K562 (cell line): ENCODE measurements at regions not wholly inside any gene's neighbourhood (a gene's known extent, or its start where the extent isn't known, plus 50 kb on each side); places are given as distances from the start of the nearest gene placed in this dataset.

Experiments used
- ATAC-seq: fragments of 200-7000 bp; cut with Tn5 transposase; 3 replicates; pipeline ENCODE4 v1.9.1; 2020; ENCODE audit warnings: moderate library complexity
- BruUV-seq: library from RNA; stranded (reverse); fragments of 400-500 nt; replicated peaks from 2 replicates; lab custom pipeline; 2021; lab: Mats Ljungman, UMichigan
- CTCF ChIA-PET: fragments of 300-600 bp; formaldehyde crosslinking; extraction: SDS; loops from one replicate; lab custom pipeline; 2021; ENCODE audit warnings: low intra/inter-chr PET ratio; lab: Yijun Ruan, JAX
- POLR2A ChIA-PET: fragments of 300-600, 350-650 bp; sonication (Branson Sonifier 250); formaldehyde crosslinking; extraction: SDS; loops from one replicate; lab custom pipeline; 2021; ENCODE audit warnings: antibody characterized with exemption, inconsistent platforms; lab: Yijun Ruan, JAX
- DNase-seq, 4 experiments: peaks; one replicate each; pipeline versions ENCODE4 v3.0.0 to v3.0.0-alpha.2; 2011 to 2018; ENCODE audit warnings: low spot score in 3 of 4, mixed read lengths in 3 of 4; ENCODE audit errors: extremely low read depth in 1 of 4
- FAIRE-seq: peaks from 2 replicates; lab custom pipeline; 2011; peaks lifted over from hg19 to GRCh38; lab: Jason Lieb, UNC
- H2AFZ ChIP-seq: 2 replicates; pipeline ENCODE4 v1.6.0; 2011; ENCODE audit warnings: low read depth, low read length, control low read depth, inconsistent platforms
- H3K27ac ChIP-seq: fragments of 200-600 bp; 3 replicates; pipeline ENCODE4 v1.8.0; 2011; ENCODE audit warnings: low read depth, mild to moderate bottlenecking, control low read depth, inconsistent platforms, low read length, moderate library complexity, mixed read lengths; ENCODE audit errors: extremely low read depth
- H3K27me3 ChIP-seq, 2 experiments: fragments of 300-600 bp in 1 of 2; 2 replicates in 1 of 2; 3 replicates in 1 of 2; pipeline versions ENCODE4 v1.6.0 to v1.8.0; 2011; ENCODE audit warnings: inconsistent platforms in 2 of 2, low read length in 2 of 2, mild to moderate bottlenecking in 1 of 2, mixed read lengths in 1 of 2, moderate library complexity in 1 of 2; ENCODE audit not compliant: control insufficient read depth in 2 of 2, insufficient read depth in 2 of 2
- H3K36me3 ChIP-seq: fragments of 300-600 bp; 3 replicates; pipeline ENCODE4 v1.8.0; 2011; ENCODE audit warnings: mild to moderate bottlenecking, low read length, inconsistent platforms; ENCODE audit not compliant: control insufficient read depth, insufficient read depth
- H3K4me1 ChIP-seq, 2 experiments: fragments of 200-600 bp in 1 of 2; replicated peaks in 1 of 2; 2 replicates in 1 of 2; 3 replicates in 1 of 2; pipeline versions ENCODE4 v1.5.1 to v1.8.0; 2011; ENCODE audit warnings: inconsistent platforms in 2 of 2, low read length in 2 of 2, mild to moderate bottlenecking in 1 of 2, mixed read lengths in 1 of 2, moderate library complexity in 1 of 2; ENCODE audit not compliant: control insufficient read depth in 2 of 2, insufficient read depth in 2 of 2
- H3K4me2 ChIP-seq: 2 replicates; pipeline ENCODE4 v1.6.1; 2011; ENCODE audit warnings: low read length, control low read depth, inconsistent platforms, mixed read lengths; ENCODE audit not compliant: insufficient read depth
- H3K4me3 ChIP-seq: fragments of 200-600 bp; sonication (generic), shearing (Covaris generic); 2 replicates; pipeline ENCODE4 v1.5.1; 2016; ENCODE audit warnings: control low read depth, inconsistent platforms
- H3K79me2 ChIP-seq: fragments of 200-600 bp; 3 replicates; pipeline ENCODE4 v1.8.0; 2011; ENCODE audit warnings: low read length, inconsistent platforms; ENCODE audit not compliant: control insufficient read depth, insufficient read depth
- H3K9ac ChIP-seq, 2 experiments: 2 replicates each; pipeline versions ENCODE4 v1.6.0 to v1.6.1; 2011; ENCODE audit warnings: low read depth in 2 of 2, low read length in 2 of 2, control low read depth in 1 of 2, inconsistent platforms in 1 of 2, mild to moderate bottlenecking in 1 of 2, mixed read lengths in 1 of 2; ENCODE audit not compliant: insufficient read depth in 1 of 2
- H3K9me1 ChIP-seq: one replicate; pipeline ENCODE4 v1.6.0; 2011; ENCODE audit warnings: inconsistent platforms, mild to moderate bottlenecking, low read length, moderate library complexity; ENCODE audit not compliant: control insufficient read depth, insufficient read depth
- H3K9me3 ChIP-seq: replicated peaks from 2 replicates; pipeline ENCODE4 v1.5.1; 2011; ENCODE audit warnings: low read depth, low read length, inconsistent platforms; ENCODE audit not compliant: control insufficient read depth, insufficient read depth
- H4K20me1 ChIP-seq: replicated peaks from 2 replicates; pipeline ENCODE4 v1.6.1; 2011; ENCODE audit warnings: low read length, inconsistent platforms, mixed read lengths; ENCODE audit not compliant: control insufficient read depth, insufficient read depth
- CBFA2T3 ChIP-seq: fragments of 450-650 bp; IDR thresholded peaks from 2 replicates; pipeline ENCODE4 v1.6.1; 2017
- HNRNPK ChIP-seq: fragments of 200-400 bp; formaldehyde crosslinking; IDR thresholded peaks from one replicate; pipeline ENCODE4 v1.6.1; 2018; ENCODE audit warnings: mild to moderate bottlenecking, low read depth, low read length; ENCODE audit not compliant: poor library complexity, severe bottlenecking
- HNRNPLL ChIP-seq: fragments of 200-400 bp; formaldehyde crosslinking; IDR thresholded peaks from 2 replicates; pipeline ENCODE4 v1.6.1; 2017; ENCODE audit warnings: low read length, low read depth, mild to moderate bottlenecking; ENCODE audit not compliant: poor library complexity, severe bottlenecking
- ILF3 ChIP-seq: fragments of 450-650 bp; IDR thresholded peaks from 2 replicates; pipeline ENCODE4 v1.6.1; 2018; ENCODE audit warnings: antibody characterized with exemption, mild to moderate bottlenecking, moderate library complexity, borderline replicate concordance
- POLR2A ChIP-seq: fragments of 450-650 bp; conservative IDR thresholded peaks from 2 replicates; pipeline ENCODE4 v1.6.1; 2016
- RNF219 ChIP-seq: fragments of 250-450 bp; sonication (Bioruptor Pico); IDR thresholded peaks from 2 replicates; pipeline ENCODE4 v1.5.0; 2022; ENCODE audit warnings: mild to moderate bottlenecking
- SP2 ChIP-seq: IDR thresholded peaks from 2 replicates; pipeline ENCODE4 v1.6.1; 2011; ENCODE audit warnings: mild to moderate bottlenecking, low read depth, low read length, moderate library complexity; ENCODE audit not compliant: poor library complexity, severe bottlenecking; ENCODE audit errors: extremely low read depth
- ZNF316 ChIP-seq: fragments of 450-650 bp; IDR thresholded peaks from 2 replicates; pipeline ENCODE4 v1.6.1; 2016
- WGBS: fragments of 100-300 bp; shearing (Covaris generic); methylation state at CpG from one replicate; pipeline ENCODE4 v1.1.6; 2016; ENCODE audit warnings: low coverage, mixed read lengths; ENCODE audit not compliant: insufficient coverage; ENCODE audit errors: missing lambda C conversion rate; 5-methylcytosine and 5-hydroxymethylcytosine counted together
- in situ Hi-C: fragments of 300-500 bp; cut with MboI; formaldehyde crosslinking; loops from 4 replicates; pipeline ENCODE4 v1.15.0; 2018; ENCODE audit warnings: inconsistent platforms, mixed read lengths
- intact Hi-C: fragments of 100-400 bp; cut with micrococcal nuclease; formaldehyde crosslinking; loops from 2 replicates; pipeline ENCODE4 v1.14.2; 2022

- ATAC-seq = 0 out of 3 replicates have a peak, but pooled peaks have one; percentile 26
- ChIA-PET POLR2A (no interaction called here), CTCF (no interaction called here)
- H3K27ac ChIP-seq = no peak overlapping the region
- H3K79me2 ChIP-seq = peaks cover 5% of the 10 kb centered on the region; the same call in 1 of the 3 replicates
- no peak overlapping the region for H3K4me3 ChIP-seq
- no TSS peak for BruUV-seq
- H4K20me1 ChIP-seq = no peaks in the 10 kb centered on the region
- H3K4me1 ChIP-seq = no peaks in the 10 kb centered on the region
- no peak overlapping the region for H3K9ac ChIP-seq
- 69% methylated on average over 5 of the region's 5 CpGs for WGBS
- no peak for TF ChIP-seq POLR2A
- TF ChIP-seq ZNF316 = peak; percentile 28; the same call in 1 of the 2 replicates
- no peak for TF ChIP-seq RNF219 (CRISPR knock-in tag)
- no peak for TF ChIP-seq SP2
- TF ChIP-seq HNRNPK = no peak
- no peak for TF ChIP-seq ILF3
- no peak for TF ChIP-seq CBFA2T3
- TF ChIP-seq HNRNPLL = no peak
- TF ChIP-seq, all 486 proteins: peak for 1
- H2AFZ ChIP-seq = no peak overlapping the region
- in situ Hi-C loops (no loop called here), intact Hi-C loops (no loop called here)
- FAIRE-seq = no peak
- no peaks in the 10 kb centered on the region for H3K9me3 ChIP-seq
- no peak for DNase-seq
- H3K36me3 ChIP-seq = peaks cover 10% of the 10 kb centered on the region; the same call in 2 of the 3 replicates
- H3K9me1 ChIP-seq = no peaks in the 10 kb centered on the region
- H3K27me3 ChIP-seq = no peaks in the 10 kb centered on the region
- H3K4me2 ChIP-seq = no peak overlapping the region
Observed at GRCh38 chr7:10662982-10663884, 310.4 kb upstream of the PHF14 start.
